Colon (tissue), 2 donors: ENCODE measurements at regions not wholly inside any gene's neighbourhood (a gene's known extent, or its start where the extent isn't known, plus 50 kb on each side); places are given as distances from the start of the nearest gene placed in this dataset.

Source experiments
- FAIRE-seq: peaks from 2 replicates; lab custom pipeline; 2012; peaks lifted over from hg19 to GRCh38; lab: Jason Lieb, UNC
- donor health status: control.
- donor health status: control.

DNA sequence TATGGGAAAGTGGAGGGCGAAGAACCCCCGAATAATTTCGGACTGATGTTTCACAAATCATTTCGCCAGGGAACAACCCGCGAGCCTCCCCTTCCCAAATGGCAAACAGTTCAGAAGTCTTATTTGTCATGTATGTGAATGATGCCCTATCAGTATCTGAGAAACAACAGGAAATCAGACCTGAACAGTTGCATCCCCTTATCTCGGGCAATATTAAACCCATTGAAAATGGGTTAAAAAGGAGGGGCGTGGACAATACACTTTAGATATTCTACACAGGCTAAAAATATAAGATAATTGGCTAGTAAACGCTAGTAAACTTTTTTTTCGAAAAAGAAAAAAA lies 1003.3 kb upstream of the NR2F2 start:
- FAIRE-seq = no peak

DNA sequence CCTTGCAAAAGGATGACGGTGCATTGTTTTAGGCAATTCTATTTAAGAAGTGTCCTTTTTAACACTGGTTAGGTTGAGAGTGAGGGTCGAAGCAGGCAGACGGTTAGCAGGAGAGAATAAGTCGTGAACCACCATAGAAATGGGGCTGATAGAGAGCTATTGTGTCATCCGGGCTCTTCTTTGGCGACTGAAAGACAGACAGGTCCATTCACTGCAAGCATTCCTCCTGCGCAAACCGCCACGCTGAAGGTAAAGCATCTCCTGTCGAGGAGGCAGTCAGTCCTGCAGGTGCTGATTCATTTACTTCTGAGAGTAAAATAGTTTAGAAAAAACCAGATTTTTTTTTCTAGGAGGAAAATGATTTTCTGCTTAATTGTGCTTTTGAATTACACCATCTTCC lies 1002.8 kb upstream of the NR2F2 start:
- no peak for FAIRE-seq

DNA sequence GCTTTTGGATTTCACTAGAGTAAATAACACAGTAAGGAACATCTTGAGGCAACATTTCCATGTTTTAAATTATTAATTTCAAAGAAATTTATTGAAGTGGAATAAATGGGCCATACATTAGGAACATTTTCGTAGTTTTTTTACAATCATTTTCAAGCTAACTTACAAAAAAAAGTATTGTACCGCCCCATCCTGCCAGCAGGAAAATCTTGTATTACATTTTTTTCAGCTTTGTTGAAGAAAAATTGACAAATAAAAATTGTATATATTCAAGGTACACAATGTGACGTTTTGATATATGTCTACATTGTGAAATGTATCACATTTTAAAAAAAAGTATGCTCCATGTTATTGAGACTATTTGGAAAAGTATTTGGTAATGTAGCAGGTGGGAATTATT lies 1001.9 kb upstream of the NR2F2 start:
- no peak for FAIRE-seq

DNA sequence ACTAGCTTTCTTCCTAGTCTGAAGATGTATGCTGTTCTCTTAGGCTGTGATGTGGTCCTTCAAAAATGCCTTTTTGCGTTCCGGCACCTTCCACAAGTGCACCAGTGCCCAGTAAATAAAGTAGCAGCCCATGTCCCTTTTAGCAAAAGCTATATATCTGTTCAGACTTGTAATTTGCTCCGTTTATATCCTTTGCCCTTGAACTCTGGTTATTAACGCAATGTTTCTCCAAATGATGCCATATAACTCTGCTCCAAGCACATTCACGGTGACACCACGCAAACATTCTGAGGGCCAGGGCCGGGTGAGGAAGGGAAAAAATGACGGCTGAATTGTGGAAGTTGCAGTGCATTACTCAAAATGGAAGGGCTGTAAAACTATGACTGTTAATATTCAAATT lies 1001.1 kb upstream of the NR2F2 start:
- no peak for FAIRE-seq

DNA sequence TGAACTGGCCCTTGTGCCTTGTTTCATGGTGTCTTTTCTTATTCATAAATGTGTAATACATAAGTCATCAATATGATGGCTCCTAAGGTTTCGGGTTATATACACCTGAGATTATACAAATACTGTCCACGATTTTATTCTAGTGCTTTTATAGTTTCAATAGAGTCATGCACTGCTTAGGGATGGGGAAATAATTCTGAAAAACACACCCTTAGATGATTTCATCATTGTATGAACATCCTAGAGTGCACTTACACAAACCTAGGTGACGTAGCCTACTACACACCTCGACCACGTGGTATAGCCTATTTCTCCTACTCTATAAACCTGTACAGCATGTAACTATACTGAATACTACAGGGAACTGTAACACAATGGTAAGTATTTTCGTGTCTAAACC lies 988.8 kb upstream of the NR2F2 start:
- FAIRE-seq = no peak

DNA sequence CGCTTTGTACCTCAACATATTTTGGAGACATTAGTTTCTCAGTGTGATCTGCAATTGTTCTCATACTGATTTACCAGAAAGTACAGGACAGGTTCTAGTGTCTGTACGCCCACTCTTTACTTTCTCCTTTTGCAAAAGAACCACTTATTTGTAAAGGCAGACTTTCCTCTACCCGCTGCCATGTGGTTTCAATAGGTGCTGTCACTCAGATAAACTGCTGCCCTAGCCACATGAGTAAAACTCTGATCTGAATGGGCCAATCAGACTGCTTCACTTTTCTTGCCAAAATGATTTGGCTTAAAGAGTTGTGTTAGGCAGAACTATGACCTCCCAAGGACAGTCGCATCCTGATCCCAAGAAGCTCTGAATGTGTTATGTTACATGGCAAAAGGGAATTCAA lies 984.6 kb upstream of the NR2F2 start:
- no peak for FAIRE-seq

DNA sequence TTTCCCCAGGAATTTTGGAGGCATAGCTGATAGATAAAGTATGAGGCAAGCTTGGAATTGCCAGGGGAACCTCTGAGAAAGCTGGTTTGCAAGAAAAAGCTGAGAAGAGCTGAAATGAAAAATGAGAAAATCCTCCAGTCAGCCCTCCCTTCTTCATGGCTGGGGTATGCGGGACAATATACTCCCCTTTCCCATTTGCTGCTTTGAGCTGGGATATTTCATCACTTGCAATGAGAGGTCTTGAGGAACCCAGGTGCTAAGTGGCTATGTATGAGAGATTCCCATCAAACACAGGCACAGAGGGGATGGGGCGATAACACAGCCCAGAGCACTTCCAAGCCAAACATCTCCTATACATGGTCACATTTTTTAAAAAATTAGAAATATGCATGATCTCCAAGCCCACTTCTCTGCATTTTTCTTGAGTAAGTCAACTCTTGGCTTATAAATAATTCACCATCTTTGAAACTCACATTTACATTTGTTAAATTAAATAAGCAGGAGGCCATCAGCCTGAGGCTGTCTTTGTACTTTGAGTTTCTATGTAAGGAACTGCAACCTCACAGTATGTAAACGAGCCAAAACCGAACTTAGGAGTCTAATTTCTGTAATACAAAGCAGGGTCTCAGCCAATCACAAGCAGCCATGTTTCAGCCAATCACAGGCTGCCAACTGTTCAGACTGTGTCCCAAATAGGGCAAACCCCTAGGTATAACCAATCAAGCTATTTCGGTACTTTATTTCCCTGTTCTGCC lies 983.6 kb upstream of the NR2F2 start:
- no peak for FAIRE-seq

DNA sequence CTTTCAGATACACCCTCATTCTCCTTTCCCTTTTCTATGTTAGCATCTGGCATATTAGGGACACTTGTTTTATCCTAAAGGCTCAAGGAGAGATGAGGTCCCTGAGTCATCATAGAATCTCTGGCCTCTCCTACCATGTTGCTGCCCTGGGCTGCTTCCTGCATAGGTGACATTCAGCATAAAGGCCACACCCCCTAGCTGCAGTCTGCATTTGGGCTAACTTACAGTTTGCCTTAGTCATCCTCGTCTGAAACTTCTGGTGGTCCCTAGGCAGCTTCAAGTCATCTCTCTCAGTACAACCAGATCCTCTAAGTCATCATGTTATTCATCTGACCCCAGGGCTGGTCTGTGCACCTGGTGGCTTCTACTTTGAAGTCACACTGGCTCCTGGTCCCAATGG lies 982.7 kb upstream of the NR2F2 start:
- no peak for FAIRE-seq

DNA sequence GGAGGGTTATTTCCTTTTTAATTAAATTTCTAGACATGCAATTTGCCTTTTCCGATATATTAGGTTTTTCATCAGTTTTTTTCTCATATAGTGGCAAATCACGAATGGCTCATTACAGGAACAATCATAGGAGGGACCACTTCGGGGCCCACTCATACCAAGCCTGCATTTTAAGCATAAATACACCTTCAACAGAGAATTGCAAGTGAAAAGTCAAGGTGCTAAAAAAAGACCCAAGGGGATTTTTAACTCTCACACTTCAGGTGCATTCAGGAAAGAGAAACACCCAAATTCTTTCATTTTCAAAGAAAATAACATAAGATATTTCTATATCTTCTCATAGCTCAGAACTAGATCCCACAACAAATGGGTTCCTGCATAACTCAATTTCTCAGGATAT lies 979.6 kb upstream of the NR2F2 start:
- no peak for FAIRE-seq

DNA sequence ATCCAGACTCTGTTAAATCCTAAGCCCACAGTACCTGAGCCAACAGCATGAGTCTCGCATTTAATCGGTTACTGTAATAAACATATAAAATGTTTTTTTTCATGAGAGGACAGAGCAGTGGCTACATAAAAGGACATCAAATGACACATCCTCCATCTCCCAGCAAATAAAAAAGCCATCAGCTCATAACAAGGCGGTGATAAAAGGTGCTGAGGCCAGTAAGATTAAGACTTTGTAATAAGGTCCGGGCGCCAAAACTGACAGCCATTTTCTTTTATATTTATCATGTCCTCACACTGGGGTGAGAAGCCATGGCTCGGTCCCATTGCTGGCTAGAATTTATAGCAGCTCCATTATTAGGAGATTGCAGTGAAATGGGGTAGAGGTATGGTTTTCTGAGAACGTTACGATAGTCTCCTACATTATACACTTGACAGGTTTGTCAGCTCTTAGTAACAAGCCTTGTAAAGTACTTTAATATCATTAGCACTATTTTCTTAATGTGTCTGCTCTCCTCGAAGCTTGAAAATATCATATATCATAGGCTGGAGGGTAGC lies 977.8 kb upstream of the NR2F2 start:
- FAIRE-seq = no peak

DNA sequence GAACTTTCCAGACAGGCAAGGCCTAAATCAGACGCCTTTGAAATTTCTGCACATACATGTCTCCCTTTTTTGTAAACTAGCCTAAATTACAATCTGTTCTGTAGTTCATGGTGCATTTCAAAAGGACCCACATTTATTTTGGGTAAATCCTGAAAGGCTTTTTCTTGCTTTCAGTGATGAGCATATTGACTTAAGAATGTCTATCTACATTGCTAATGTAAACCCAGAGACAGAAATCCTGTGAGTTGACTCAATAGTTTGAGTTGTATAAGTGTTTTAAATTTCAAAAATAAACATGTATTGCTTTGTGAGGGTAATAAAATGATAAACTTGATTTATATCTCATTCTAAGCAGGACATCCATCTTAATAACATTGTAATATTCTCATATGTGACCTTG lies 977.0 kb upstream of the NR2F2 start:
- no peak for FAIRE-seq

DNA sequence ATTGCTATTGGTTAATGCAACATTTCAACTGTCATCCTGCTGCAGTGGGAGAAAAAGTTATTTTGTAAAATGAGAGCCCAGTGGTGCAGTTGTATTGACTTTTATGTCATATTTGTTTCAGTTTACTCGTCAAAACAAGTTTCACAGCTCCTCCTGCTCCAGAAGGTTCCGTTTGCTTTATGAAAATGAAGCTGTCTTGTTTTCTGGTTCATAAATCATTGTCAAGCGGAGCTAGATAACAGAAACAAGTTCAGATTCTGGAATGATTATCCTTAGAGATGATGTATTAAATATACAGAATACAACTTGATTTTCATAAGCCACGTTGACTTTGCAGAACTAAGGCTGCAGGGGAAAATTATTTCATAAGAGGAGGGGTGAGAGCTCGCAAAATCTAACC lies 970.5 kb upstream of the NR2F2 start:
- FAIRE-seq = no peak

DNA sequence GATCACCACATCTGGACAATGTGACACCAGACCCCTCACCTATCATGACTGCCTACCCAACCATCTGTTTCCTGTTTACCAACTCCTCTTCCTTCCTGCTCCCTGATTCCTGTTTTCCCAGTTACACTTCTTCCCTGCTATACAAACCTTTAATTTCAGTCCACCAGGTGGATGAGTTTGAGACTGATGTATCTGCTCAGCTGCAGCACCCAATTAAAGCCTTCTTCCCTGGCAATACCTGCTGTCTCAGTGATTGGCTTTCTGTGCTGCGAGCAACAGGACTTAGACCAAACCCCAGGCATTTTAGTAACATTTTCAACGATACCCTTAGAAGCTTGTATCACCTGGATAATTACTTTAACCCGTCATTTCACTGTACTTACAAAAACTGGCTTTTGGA lies 968.2 kb upstream of the NR2F2 start:
- no peak for FAIRE-seq

DNA sequence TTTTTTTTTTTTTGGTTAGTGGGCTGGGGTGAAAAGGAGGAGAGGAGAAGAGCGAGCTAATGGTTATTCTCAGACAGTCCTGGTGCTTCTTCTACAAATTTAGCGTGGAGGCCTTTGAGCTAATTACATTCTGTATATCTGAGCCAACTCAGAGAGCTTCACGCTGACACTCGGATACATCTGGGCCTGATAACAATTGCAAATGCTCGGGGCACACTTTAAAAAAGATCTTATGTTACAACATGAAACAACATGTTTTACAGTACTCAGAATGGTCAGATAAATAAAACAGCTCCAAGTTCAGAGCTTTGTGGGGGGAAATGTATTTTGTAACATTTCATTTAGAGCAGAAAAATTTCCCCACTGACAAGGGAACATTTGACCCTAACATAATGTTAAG lies 966.9 kb upstream of the NR2F2 start:
- FAIRE-seq = no peak

DNA sequence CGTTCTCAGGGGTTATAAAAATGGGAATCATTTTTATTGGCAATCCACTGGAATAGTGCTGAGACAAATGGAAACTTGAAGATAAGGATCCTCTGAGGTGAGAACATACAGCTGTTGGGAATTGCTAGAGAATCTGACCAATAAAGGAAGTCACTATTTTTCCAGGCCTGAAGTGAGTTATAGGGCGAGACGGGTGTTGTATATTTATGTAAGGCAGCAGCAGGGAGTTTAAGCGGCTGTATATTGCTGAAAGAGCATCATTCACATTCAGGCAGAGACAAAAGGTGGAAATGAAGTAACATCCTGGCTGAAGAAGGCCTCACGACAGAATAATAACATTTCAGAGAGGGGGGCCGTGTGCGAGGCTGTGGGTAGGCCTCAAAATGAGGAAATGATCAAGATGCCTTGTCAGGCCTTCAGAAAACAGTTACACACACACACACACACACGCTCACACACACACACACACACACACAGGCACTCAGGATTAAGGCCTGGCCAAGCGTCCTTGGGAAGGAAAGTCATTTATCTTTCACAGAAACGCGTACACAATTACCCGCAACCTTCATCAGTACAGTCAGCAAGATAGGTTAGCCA lies 964.9 kb upstream of the NR2F2 start:
- FAIRE-seq = no peak

DNA sequence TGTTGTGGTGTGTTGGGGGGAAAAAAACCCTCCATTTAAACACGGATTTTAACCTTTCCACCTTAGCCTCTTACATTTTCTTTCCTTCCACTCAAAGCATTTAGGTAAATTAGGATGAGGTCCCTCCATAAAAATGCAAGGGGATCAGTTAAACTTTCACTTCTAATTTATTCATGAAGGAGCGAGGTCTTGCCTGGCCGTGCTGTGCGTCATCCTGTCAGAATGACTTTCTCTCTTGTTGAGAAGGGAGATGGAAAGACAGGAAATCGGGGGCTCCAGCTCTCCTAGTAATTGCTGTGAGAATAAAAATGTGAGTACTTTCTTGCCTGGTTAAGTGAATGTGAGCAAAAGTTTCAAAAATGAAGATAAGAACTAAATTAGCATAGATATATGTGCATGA lies 962.3 kb upstream of the NR2F2 start:
- FAIRE-seq = no peak

DNA sequence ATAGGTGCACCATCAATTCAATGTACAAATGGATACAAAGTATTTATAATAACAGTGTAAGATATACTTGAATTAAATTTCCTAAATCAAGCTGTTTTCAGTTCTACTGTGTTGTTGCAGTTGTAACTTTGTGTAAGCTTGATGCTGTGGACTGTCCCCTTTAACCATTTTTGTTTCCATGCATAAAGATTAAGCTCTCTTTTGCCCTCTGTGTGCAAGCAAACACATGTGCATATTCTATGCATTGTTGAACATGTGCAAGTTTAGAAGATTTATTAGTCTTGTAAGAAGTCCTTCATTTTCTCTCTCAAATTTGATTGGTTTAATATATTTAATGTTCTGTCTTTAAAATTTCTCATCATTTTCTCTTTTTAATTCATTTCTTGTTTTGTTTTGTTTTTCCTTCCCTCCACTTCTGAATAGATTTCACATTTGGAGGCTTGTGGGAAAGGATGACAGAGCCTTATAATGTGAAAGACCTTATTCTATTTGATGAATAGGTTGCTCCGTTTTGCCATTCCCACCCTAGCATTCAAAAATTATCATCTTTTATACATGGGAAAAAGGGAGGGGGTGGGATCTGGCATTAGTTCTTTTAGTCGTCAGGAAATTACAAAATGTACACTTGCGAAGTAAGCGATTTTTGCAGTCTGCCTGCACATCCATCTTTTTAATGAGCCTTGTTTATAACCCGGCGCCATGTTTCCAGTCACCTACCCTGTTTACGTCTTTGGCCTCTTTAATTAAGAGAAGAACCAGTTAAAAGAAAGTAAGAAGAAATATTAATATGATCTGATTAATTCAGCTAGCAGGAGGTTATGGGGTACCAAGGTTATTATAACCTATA lies 961.5 kb upstream of the NR2F2 start:
- no peak for FAIRE-seq

DNA sequence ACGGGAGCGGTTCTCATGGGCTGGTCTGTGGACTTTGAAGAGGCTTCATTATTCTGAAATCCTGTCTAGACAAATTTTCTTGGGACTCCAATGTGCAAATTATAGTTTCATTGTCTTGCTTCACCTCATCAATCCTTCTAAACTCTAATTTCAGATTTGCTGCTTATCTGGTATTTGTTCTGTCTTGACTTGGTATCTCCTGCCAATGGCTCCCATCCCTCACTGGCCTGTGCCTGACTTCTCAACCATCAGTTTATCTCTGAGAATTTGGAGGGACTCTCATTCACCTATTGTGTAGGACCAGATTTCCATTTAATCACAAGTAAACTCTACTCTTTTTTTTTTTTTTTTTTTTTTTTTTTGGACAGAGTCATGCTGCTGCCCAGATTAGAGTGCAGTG lies 960.2 kb upstream of the NR2F2 start:
- FAIRE-seq = no peak

DNA sequence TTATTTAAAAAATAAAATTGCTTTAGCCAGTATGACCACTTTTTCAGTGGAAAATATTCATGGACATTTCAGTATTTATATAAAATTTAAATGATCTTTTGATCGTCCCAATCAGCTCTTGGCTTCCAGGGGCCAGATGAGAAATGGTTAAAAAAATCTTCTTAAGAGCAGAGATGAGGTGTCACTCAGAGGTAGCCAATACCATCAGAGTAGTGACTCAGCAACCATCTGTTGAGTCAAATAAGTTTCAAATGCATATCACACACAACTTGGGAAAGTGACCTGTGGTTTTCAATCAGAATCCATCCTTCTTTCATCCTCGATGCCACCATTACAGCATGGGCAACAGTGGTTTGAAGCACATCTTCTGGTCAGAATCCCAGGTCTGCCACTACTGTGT lies 958.8 kb upstream of the NR2F2 start:
- FAIRE-seq = no peak

DNA sequence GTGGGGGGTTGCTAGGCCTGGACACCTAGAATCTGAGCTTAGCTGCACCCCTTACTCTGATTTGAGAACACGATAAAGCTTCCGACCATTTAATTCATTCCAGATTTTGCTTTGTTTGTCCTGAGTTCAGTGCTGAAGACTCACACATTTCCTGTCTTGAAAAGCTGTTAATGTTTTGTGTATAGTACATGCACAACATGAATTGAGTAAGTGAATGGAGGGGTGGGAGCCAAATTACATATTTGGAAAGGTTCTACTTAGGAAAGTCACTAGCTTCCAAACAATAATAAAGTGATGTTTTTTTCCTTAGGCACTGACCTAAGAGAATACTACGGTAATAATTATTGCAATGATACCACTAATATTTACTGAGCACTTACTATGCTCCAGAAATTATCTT lies 955.2 kb upstream of the NR2F2 start:
- FAIRE-seq = no peak

DNA sequence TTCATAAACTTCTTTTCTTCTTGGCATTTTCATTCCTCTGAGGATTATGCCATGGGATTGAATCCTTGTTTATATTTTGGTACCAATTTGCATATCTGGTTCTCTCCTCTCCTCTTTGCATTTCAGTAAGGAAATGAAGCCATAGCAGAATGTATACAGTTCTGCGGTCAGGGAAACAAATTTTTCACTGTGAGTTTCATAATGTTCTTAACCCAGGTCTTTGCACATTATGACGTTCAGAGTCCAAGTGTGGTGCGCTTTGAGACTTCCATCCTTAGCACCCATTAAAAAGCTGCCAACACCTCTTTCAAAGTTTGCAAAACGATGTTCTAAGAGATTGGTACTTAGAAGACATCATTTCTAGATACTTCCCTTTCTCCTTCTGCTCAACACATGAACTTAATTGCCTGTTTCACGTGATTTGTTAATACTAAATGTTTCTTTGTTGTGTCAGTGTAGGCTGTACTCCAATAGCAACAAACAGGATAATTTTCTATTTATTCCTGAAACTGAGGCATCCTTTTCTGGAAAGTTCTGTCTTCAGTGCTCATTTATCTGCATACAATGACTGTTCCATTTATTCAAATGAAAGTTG lies 953.1 kb upstream of the NR2F2 start:
- no peak for FAIRE-seq

DNA sequence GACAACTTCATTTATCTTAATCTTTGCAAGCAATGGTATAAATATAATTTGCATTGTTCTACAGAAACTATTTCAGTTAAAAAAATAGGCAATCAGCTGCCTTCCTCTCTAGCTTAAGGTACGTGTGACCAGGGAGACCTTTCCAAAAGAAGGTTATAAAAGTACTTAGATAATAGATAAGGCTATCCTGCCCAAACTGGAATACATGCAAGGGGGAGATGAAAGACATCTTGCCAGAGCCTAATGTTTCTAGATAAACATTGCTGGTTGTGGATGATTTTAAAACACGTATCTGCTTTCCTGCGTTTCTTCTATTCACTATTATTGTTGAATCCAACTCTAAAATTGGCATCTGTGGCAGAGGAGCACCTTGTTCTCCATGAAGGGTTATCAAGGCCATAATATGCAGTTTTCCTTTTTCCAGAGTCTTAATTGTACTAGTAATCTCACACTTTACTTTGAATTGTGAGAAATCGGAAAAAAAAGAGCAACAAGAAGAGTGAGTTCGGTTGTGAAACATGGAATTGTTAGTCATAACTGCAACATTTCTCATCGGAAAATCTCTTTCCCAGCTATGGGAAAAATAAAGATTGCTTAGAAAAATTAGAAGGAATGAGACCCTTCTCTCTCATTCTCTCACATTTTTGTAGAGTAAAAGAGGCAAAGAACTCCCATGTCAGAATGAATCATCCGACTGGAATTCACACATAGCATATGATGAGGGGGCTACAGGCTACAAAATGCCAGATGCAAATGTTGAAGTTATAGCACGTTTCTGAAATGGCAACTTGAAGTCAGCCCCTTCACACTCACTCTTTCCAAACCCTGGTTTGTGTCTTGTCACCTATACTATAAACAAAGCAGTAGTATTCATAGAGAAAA lies 936.1 kb upstream of the NR2F2 start:
- FAIRE-seq = no peak
